Osteoblast (primary cell): ENCODE measurements at regions not wholly inside any gene's neighbourhood (a gene's known extent, or its start where the extent isn't known, plus 50 kb on each side); places are given as distances from the start of the nearest gene placed in this dataset.

Source experiments
- DNase-seq: peaks from one replicate; pipeline ENCODE4 v3.0.0; 2011; ENCODE audit warnings: low spot score, mixed read lengths; ENCODE audit not compliant: insufficient read length; ENCODE audit errors: missing footprints
- H2AFZ ChIP-seq: 2 replicates; pipeline ENCODE4 v1.6.0; 2011; ENCODE audit warnings: mild to moderate bottlenecking, low read length
- H3K27ac ChIP-seq: 2 replicates; pipeline ENCODE4 v1.5.1; 2011; ENCODE audit warnings: mild to moderate bottlenecking, low read depth, low read length, moderate library complexity
- H3K27me3 ChIP-seq: 2 replicates; pipeline ENCODE4 v1.6.0; 2012; ENCODE audit warnings: mild to moderate bottlenecking, control low read depth, inconsistent platforms, low read length, moderate library complexity; ENCODE audit not compliant: insufficient read depth
- H3K36me3 ChIP-seq: 2 replicates; pipeline ENCODE4 v1.5.1; 2011; ENCODE audit warnings: mild to moderate bottlenecking, low read length, control low read depth, moderate library complexity; ENCODE audit not compliant: insufficient read depth
- H3K4me1 ChIP-seq: 2 replicates; pipeline ENCODE4 v1.5.1; 2011; ENCODE audit warnings: mild to moderate bottlenecking, low read length, control low read depth, moderate library complexity; ENCODE audit not compliant: insufficient read depth
- H3K4me2 ChIP-seq: 2 replicates; pipeline ENCODE4 v1.6.0; 2011; ENCODE audit warnings: mild to moderate bottlenecking, low read length; ENCODE audit not compliant: insufficient read depth
- H3K4me3 ChIP-seq: fragments of 200-600 bp; sonication (generic); 3 replicates; pipeline ENCODE4 v1.5.1; 2012; ENCODE audit warnings: mild to moderate bottlenecking, low read length, inconsistent platforms; ENCODE audit not compliant: insufficient read depth
- H3K79me2 ChIP-seq: 2 replicates; pipeline ENCODE4 v1.6.0; 2012; ENCODE audit warnings: mild to moderate bottlenecking, low read length, control low read depth, inconsistent platforms; ENCODE audit not compliant: insufficient read depth
- H3K9me3 ChIP-seq: 2 replicates; pipeline ENCODE4 v1.5.1; 2011; ENCODE audit warnings: low read depth, low read length, control low read depth
- H4K20me1 ChIP-seq: 2 replicates; pipeline ENCODE4 v1.6.0; 2012; ENCODE audit warnings: mild to moderate bottlenecking, low read length, control low read depth; ENCODE audit not compliant: insufficient read depth
- TF ChIP-seq, protein P1 (sequence below): IDR thresholded peaks from 2 replicates; pipeline ENCODE4 v1.5.1; 2011; ENCODE audit warnings: mild to moderate bottlenecking, low read depth, low read length, moderate library complexity; ENCODE audit errors: extremely low read depth

DNA sequence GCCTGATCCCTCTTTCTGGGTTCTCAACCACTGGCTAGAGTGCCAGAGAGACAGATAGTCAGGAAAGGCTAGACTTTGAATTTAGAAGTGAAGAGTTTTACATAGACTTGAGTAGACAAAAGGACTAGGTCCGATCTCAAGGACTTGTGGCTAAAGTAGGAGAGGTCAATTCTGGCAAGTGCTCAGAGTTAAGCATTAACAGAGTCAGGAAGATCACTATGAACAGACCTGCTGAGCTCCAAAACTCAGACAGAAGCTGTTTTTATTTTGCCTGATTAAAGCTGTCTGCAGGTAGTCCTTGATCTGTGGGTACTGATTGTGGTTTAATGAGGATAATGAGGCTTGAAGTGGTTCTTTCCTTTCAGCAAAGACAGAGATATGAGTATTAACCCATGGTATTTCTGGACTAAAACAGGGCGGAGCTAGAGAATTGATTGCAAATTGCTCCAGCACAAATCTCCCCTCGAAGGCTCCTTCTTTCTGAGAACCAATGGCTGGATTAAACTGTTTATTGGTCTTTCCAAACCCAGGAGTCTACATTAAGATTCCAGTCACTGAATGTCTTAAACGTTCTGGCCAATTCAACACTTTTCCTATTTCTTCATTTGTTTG lies 423.2 kb downstream of the IPMK start:
- Histone ChIP-seq H3K4me2 (no peak overlapping the region), H3K4me1 (no peaks in the 10 kb centered on the region), H3K27ac (no peak overlapping the region), H4K20me1 (no peaks in the 10 kb centered on the region), H3K9me3 (no peaks in the 10 kb centered on the region), H3K79me2 (no peaks in the 10 kb centered on the region), H3K27me3 (no peaks in the 10 kb centered on the region), H2AFZ (no peak overlapping the region), H3K36me3 (no peaks in the 10 kb centered on the region), H3K4me3 (no peak overlapping the region)
- TF ChIP-seq, protein P1, sequence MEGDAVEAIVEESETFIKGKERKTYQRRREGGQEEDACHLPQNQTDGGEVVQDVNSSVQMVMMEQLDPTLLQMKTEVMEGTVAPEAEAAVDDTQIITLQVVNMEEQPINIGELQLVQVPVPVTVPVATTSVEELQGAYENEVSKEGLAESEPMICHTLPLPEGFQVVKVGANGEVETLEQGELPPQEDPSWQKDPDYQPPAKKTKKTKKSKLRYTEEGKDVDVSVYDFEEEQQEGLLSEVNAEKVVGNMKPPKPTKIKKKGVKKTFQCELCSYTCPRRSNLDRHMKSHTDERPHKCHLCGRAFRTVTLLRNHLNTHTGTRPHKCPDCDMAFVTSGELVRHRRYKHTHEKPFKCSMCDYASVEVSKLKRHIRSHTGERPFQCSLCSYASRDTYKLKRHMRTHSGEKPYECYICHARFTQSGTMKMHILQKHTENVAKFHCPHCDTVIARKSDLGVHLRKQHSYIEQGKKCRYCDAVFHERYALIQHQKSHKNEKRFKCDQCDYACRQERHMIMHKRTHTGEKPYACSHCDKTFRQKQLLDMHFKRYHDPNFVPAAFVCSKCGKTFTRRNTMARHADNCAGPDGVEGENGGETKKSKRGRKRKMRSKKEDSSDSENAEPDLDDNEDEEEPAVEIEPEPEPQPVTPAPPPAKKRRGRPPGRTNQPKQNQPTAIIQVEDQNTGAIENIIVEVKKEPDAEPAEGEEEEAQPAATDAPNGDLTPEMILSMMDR, result no peak
- DNase-seq, result no peak

DNA sequence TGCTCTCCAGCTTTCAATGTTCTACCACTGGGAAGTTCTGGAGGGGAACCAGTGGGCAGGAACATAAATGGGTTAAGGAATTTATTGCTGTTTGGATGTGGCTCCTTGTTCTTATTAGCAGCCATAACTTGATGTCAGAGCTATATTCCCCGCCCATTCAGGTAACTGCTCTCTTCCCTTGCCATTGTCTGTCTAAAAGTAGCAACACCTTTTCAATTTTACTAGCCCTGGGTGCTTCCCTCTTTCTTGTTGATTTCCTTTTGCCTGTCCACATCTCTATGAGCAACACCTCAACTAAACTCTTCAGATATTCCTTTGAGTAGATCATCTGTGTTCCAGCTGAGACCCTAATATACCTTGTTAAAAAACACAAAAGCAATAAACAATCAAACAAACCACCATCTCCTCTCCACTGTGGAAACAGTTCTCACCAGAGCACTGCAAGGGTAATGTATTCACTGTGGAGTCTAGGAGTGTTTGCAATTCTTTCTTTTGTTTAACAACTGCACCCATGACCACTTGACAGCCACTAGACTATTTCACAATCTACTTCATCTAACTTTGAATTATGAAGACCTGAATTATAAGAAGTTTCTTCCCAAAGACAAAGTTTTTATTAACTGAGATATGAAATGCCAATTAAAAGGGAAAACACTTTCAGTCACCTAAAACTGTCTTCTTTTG lies 436.7 kb downstream of the IPMK start:
- Histone ChIP-seq H3K4me1 (no peaks in the 10 kb centered on the region), H3K4me2 (no peak overlapping the region), H3K27me3 (no peaks in the 10 kb centered on the region), H3K9me3 (no peaks in the 10 kb centered on the region), H3K4me3 (no peak overlapping the region), H4K20me1 (no peaks in the 10 kb centered on the region), H2AFZ (no peak overlapping the region), H3K79me2 (no peaks in the 10 kb centered on the region), H3K36me3 (no peaks in the 10 kb centered on the region), H3K27ac (no peak overlapping the region)
- no peak for DNase-seq
- TF ChIP-seq, protein P1, result no peak

GRCh38 chr10:57825015-57825414 lies 442.7 kb downstream of the IPMK start:
- Histone ChIP-seq H3K9me3 (no peaks in the 10 kb centered on the region), H3K4me2 (no peak overlapping the region), H3K27me3 (no peaks in the 10 kb centered on the region), H3K36me3 (no peaks in the 10 kb centered on the region), H4K20me1 (no peaks in the 10 kb centered on the region), H3K4me3 (no peak overlapping the region), H3K4me1 (no peaks in the 10 kb centered on the region), H3K27ac (no peak overlapping the region), H2AFZ (no peak overlapping the region), H3K79me2 (no peaks in the 10 kb centered on the region)
- no peak for DNase-seq
- TF ChIP-seq, protein P1, result no peak

- Histone ChIP-seq H2AFZ (no peak overlapping the region), H3K4me2 (no peak overlapping the region), H3K27me3 (no peaks in the 10 kb centered on the region), H4K20me1 (no peaks in the 10 kb centered on the region), H3K4me1 (no peaks in the 10 kb centered on the region), H3K9me3 (no peaks in the 10 kb centered on the region), H3K79me2 (no peaks in the 10 kb centered on the region), H3K36me3 (no peaks in the 10 kb centered on the region), H3K4me3 (no peak overlapping the region), H3K27ac (no peak overlapping the region)
- DNase-seq, result no peak
- TF ChIP-seq, protein P1, result no peak
These were observed 444.3 kb downstream of the IPMK start for GRCh38 chr10:57823398-57823797.
